Upper lobe of left lung (tissue), 4 donors: ENCODE measurements at regions not wholly inside any gene's neighbourhood (a gene's known extent, or its start where the extent isn't known, plus 50 kb on each side); places are given as distances from the start of the nearest gene placed in this dataset.

Experiments used
- EP300 ChIP-seq, 4 donors: sonication (generic); formaldehyde crosslinking; IDR thresholded peaks; one replicate each; pipeline ENCODE4 v1.5.1; 2017; ENCODE audit warnings: antibody characterized with exemption in 4 of 4, control low read depth in 2 of 4
- POLR2A ChIP-seq, 4 donors: fragments of 450-650 bp; IDR thresholded peaks; one replicate each; pipeline ENCODE4 v1.5.1; 2016 to 2017; ENCODE audit warnings: antibody characterized with exemption in 4 of 4, mild to moderate bottlenecking in 2 of 4
- POLR2AphosphoS5 ChIP-seq, 2 donors: sonication (generic); formaldehyde crosslinking; IDR thresholded peaks; one replicate each; pipeline ENCODE4 v1.5.1; 2017; ENCODE audit warnings: antibody characterized with exemption in 2 of 2
- TF ChIP-seq, protein P1 (sequence below), 6 experiments: fragments of 450-650 bp in 4 of 6; fragments of 200-600 bp in 2 of 6; sonication (generic) in 2 of 6; IDR thresholded peaks; one replicate each; pipeline ENCODE4 v1.5.1; 2016 to 2019; ENCODE audit warnings: antibody characterized with exemption in 6 of 6

- TF ChIP-seq POLR2AphosphoS5 (IDR thresholded peaks at IDR 0.05) (no peak), POLR2A (IDR thresholded peaks at IDR 0.05) (no peak), EP300 (IDR thresholded peaks at IDR 0.05) (no peak)
- TF ChIP-seq, protein P1, sequence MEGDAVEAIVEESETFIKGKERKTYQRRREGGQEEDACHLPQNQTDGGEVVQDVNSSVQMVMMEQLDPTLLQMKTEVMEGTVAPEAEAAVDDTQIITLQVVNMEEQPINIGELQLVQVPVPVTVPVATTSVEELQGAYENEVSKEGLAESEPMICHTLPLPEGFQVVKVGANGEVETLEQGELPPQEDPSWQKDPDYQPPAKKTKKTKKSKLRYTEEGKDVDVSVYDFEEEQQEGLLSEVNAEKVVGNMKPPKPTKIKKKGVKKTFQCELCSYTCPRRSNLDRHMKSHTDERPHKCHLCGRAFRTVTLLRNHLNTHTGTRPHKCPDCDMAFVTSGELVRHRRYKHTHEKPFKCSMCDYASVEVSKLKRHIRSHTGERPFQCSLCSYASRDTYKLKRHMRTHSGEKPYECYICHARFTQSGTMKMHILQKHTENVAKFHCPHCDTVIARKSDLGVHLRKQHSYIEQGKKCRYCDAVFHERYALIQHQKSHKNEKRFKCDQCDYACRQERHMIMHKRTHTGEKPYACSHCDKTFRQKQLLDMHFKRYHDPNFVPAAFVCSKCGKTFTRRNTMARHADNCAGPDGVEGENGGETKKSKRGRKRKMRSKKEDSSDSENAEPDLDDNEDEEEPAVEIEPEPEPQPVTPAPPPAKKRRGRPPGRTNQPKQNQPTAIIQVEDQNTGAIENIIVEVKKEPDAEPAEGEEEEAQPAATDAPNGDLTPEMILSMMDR (IDR thresholded peaks at IDR 0.05) = no peak
Observed at GRCh38 chr15:57873564-57874209, 167.2 kb downstream of the POLR2M start.
